Stimulated activated CD4-positive, alpha-beta T cell treated with anti-CD3 and anti-CD28 coated beads, Interleukin-4, amount 100 ng/mL, for 4 hours (primary cell): ENCODE measurements at regions not wholly inside any gene's neighbourhood (a gene's known extent, or its start where the extent isn't known, plus 50 kb on each side); places are given as distances from the start of the nearest gene placed in this dataset.

Source experiments
- DNase-seq, 2 experiments: peaks; one replicate each; pipeline ENCODE4 v3.0.0-alpha.2; 2020

- no peak for DNase-seq
Observed at GRCh38 chr3:127371334-127371733, 83.5 kb upstream of the PRR20G start.

GRCh38 chr3:127370906-127371305 is 83.1 kb upstream of the PRR20G start:
- DNase-seq, result no peak

GRCh38 chr3:127369356-127369935 is 81.6 kb upstream of the PRR20G start:
- DNase-seq, result no peak

GRCh38 chr3:127368186-127369032 is 80.6 kb upstream of the PRR20G start:
- DNase-seq, result no peak

GRCh38 chr3:127367593-127367992 is 79.7 kb upstream of the PRR20G start:
- DNase-seq, result no peak

GRCh38 chr3:127366383-127366782 is 78.5 kb upstream of the PRR20G start:
- no peak for DNase-seq

- DNase-seq, result no peak
Observed at GRCh38 chr3:127365163-127365798, 77.4 kb upstream of the PRR20G start.

- DNase-seq, result no peak
Observed at GRCh38 chr3:127363891-127364290, 76.0 kb upstream of the PRR20G start.

GRCh38 chr3:127363171-127363570 is 75.3 kb upstream of the PRR20G start:
- no peak for DNase-seq

GRCh38 chr3:127360647-127361046 is 72.8 kb upstream of the PRR20G start:
- no peak for DNase-seq

- DNase-seq, result no peak
Observed at GRCh38 chr3:127358641-127359040, 70.8 kb upstream of the PRR20G start.

- DNase-seq, result no peak
Observed at GRCh38 chr3:127356381-127356780, 68.5 kb upstream of the PRR20G start.

- DNase-seq, result no peak
Observed at GRCh38 chr3:127354761-127355160, 66.9 kb upstream of the PRR20G start.

- no peak for DNase-seq
Observed at GRCh38 chr3:127352612-127353011, 64.8 kb upstream of the PRR20G start.

- no peak for DNase-seq
Observed at GRCh38 chr3:127351775-127352350, 64.0 kb upstream of the PRR20G start.

GRCh38 chr3:127351321-127351720 is 63.5 kb upstream of the PRR20G start:
- no peak for DNase-seq

- no peak for DNase-seq
Observed at GRCh38 chr3:127350172-127351050, 62.6 kb upstream of the PRR20G start.

- DNase-seq, result no peak
Observed at GRCh38 chr3:127349501-127350171, 61.8 kb upstream of the PRR20G start.

- DNase-seq, result no peak
Observed at GRCh38 chr3:127342735-127343134, 54.9 kb upstream of the PRR20G start.

GRCh38 chr3:127339928-127340861 is 52.3 kb upstream of the PRR20G start:
- no peak for DNase-seq

- DNase-seq, result no peak
Observed at GRCh38 chr3:127339016-127339415, 51.2 kb upstream of the PRR20G start.
